ENCODE measurements at regions not wholly inside any gene's neighbourhood (a gene's known extent, or its start where the extent isn't known, plus 50 kb on each side); places are given as distances from the start of the nearest gene placed in this dataset.

DNA sequence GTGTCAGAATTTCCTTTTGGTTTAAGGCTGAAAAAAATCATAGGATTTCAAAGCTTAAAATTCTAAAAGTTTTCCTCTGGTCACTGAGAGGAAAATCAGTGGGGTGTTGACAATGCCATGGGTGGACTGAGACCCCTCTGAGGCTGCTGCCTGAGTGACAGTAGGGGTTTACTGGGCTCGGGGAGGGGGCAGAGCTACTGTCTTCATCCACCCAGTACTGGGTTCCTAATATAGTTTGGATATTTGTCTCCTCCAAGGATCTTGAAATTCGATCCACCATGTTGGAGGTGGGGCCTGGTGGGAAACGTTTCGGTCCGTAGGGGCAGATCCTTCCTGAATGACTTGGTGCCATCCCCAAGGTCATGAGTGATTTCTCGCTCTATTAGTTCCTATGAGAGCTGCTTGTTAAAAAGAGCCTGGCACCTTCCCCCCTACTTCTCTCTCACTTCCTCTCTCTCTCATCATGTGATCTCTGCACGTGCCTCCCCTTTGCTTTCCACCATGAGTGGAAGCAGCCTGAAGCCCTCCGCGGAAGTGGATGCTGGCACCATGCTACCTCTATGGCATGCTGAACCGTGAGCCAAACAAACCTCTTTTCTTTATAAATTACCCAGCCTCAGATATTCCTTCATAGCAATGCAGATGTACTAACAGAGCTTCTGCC, 72.3 kb downstream of the MAP10 start:
- TF ChIP-seq CTCF (IDR thresholded peaks at IDR 0.05; ENCODE audit: borderline replicate concordance, extremely low read depth, low read length, poor library complexity, severe bottlenecking) (no peak), EZH2 (IDR thresholded peaks at IDR 0.05; ENCODE audit: borderline replicate concordance, low read depth, low read length, severe bottlenecking) (no peak)

Measured in DND-41 (cell line).